ENCODE measurements at regions not wholly inside any gene's neighbourhood (a gene's known extent, or its start where the extent isn't known, plus 50 kb on each side); places are given as distances from the start of the nearest gene placed in this dataset.

- H3K4me1 ChIP-seq = no peaks in the 10 kb centered on the region
- H3K27ac ChIP-seq = no peak overlapping the region
- no peak for TF ChIP-seq CTCF (IDR thresholded peaks at IDR 0.05)
- no peaks in the 10 kb centered on the region for H3K9me3 ChIP-seq
- no peaks in the 10 kb centered on the region for H3K27me3 ChIP-seq
- no peak overlapping the region for H3K4me3 ChIP-seq
- intact Hi-C loops (cut with DNase I) = no loop called here
- no peak for DNase-seq (ENCODE audit: low spot score in 2 of 2)
- H3K36me3 ChIP-seq = no peaks in the 10 kb centered on the region
Observed at GRCh38 chr2:5938566-5938896, 246.3 kb downstream of the SOX11 start.

GRCh38 chr2:5939553-5939952 lies 247.4 kb downstream of the SOX11 start:
- Histone ChIP-seq H3K4me1 (no peaks in the 10 kb centered on the region), H3K9me3 (no peaks in the 10 kb centered on the region), H3K4me3 (no peak overlapping the region), H3K27me3 (no peaks in the 10 kb centered on the region), H3K36me3 (no peaks in the 10 kb centered on the region), H3K27ac (no peak overlapping the region)
- no peak for DNase-seq (ENCODE audit: low spot score in 2 of 2)
- TF ChIP-seq CTCF (IDR thresholded peaks at IDR 0.05) = no peak
- intact Hi-C loops (cut with DNase I) = no loop called here

GRCh38 chr2:5940596-5941535 lies 248.7 kb downstream of the SOX11 start:
- TF ChIP-seq CTCF (IDR thresholded peaks at IDR 0.05) = no peak
- intact Hi-C loops (cut with DNase I) = no loop called here
- no peak for DNase-seq (ENCODE audit: low spot score in 2 of 2)
- H3K36me3 ChIP-seq = no peaks in the 10 kb centered on the region
- no peaks in the 10 kb centered on the region for H3K4me1 ChIP-seq
- no peaks in the 10 kb centered on the region for H3K27me3 ChIP-seq
- no peak overlapping the region for H3K27ac ChIP-seq
- H3K4me3 ChIP-seq = no peak overlapping the region
- H3K9me3 ChIP-seq = no peaks in the 10 kb centered on the region

GRCh38 chr2:5942204-5942603 lies 250.0 kb downstream of the SOX11 start:
- no peak for TF ChIP-seq CTCF (IDR thresholded peaks at IDR 0.05)
- Histone ChIP-seq H3K27me3 (no peaks in the 10 kb centered on the region), H3K4me3 (no peak overlapping the region), H3K4me1 (no peaks in the 10 kb centered on the region), H3K27ac (no peak overlapping the region), H3K9me3 (no peaks in the 10 kb centered on the region), H3K36me3 (no peaks in the 10 kb centered on the region)
- no peak for DNase-seq (ENCODE audit: low spot score in 2 of 2)
- intact Hi-C loops (cut with DNase I) = no loop called here

- H3K27ac ChIP-seq = no peak overlapping the region
- intact Hi-C loops (cut with DNase I) = no loop called here
- DNase-seq (ENCODE audit: low spot score in 2 of 2) = no peak
- TF ChIP-seq CTCF (IDR thresholded peaks at IDR 0.05) = no peak
- no peak overlapping the region for H3K4me3 ChIP-seq
- H3K27me3 ChIP-seq = no peaks in the 10 kb centered on the region
- no peaks in the 10 kb centered on the region for H3K9me3 ChIP-seq
- no peaks in the 10 kb centered on the region for H3K36me3 ChIP-seq
- no peaks in the 10 kb centered on the region for H3K4me1 ChIP-seq
Observed at GRCh38 chr2:5945742-5946141, 253.6 kb downstream of the SOX11 start.
